ENCODE measurements at regions not wholly inside any gene's neighbourhood (a gene's known extent, or its start where the extent isn't known, plus 50 kb on each side); places are given as distances from the start of the nearest gene placed in this dataset.

DNA sequence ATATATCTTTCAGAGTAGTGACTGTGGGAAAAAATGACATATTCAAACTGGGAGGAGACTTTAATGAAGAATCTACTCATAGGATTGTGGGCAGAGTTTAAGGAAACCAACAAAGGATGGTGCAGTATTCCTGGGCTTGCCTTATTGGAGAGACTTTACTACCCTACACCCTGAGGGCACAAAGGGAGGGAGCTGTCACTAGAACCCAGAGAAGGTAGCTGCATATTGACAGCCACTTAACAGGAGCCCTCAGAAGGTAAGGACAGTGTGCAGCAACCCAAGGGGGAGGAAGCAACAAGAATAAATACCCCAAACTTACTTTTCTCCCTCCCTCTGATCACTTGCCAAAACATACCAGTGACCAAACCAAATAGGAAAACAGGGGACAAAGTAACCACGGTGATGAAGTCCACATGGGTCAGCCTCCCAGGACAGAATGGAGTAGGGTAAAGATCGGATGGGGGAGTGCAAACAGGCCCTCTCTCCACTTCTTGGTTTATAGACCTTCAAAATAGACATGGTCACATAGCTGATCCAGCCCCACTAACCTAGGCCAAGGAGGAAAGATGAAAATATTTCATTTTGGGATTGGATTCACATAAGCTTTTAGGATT, 121.8 kb upstream of the SESN3 start:
- Histone ChIP-seq H2BK5ac (ENCODE audit: insufficient read length, low read length) (no peak overlapping the region), H2AK5ac (ENCODE audit: insufficient read length, low read length) (no peak overlapping the region), H3K18ac (ENCODE audit: insufficient read length, low read depth, low read length) (no peak overlapping the region), H2BK15ac (ENCODE audit: low read depth, low read length) (no peak overlapping the region), H3K23ac (ENCODE audit: insufficient read length, low read depth, low read length) (no peak overlapping the region), H3K4me2 (ENCODE audit: insufficient read depth, insufficient read length, low read length) (no peak overlapping the region), H3K4ac (ENCODE audit: low read depth, low read length) (no peak overlapping the region), H4K91ac (ENCODE audit: insufficient read length, low read depth, low read length) (no peak overlapping the region), H4K20me1 (ENCODE audit: control insufficient read depth, insufficient read depth, insufficient read length) (no peaks in the 10 kb centered on the region), H3K79me2 (ENCODE audit: insufficient read depth, low read length) (no peaks in the 10 kb centered on the region), H3K56ac (ENCODE audit: insufficient read length, low read depth, low read length) (no peak overlapping the region), H2BK20ac (ENCODE audit: low read depth, low read length, poor library complexity, severe bottlenecking) (no peak overlapping the region), H3K14ac (ENCODE audit: insufficient read depth, low read length) (no peak overlapping the region), H3T11ph (ENCODE audit: low read length) (no peak overlapping the region), H4K5ac (ENCODE audit: insufficient read length, low read depth, low read length) (no peak overlapping the region), H2BK120ac (ENCODE audit: low read depth, low read length, poor library complexity, severe bottlenecking) (no peak overlapping the region), H3K23me2 (ENCODE audit: insufficient read length, low read depth, low read length, poor library complexity, severe bottlenecking) (no peaks in the 10 kb centered on the region), H3K4me1 (ENCODE audit: insufficient read depth, low read length) (no peaks in the 10 kb centered on the region), H3K27me3 (ENCODE audit: insufficient read depth, low read length) (no peaks in the 10 kb centered on the region), H3K9me3 (ENCODE audit: control insufficient read depth, low read depth, low read length) (no peaks in the 10 kb centered on the region), H4K8ac (replicated peaks; ENCODE audit: insufficient read length, low read depth, low read length) (no peak overlapping the region), H2AFZ (ENCODE audit: low read length) (no peak overlapping the region), H3K9ac (ENCODE audit: extremely low read depth, insufficient read length, low read length) (no peak overlapping the region), H3K79me1 (ENCODE audit: insufficient read depth, low read depth, low read length, poor library complexity, severe bottlenecking) (no peaks in the 10 kb centered on the region), H2BK12ac (ENCODE audit: insufficient read length, low read depth, low read length) (no peak overlapping the region), H3K27ac (ENCODE audit: insufficient read length, low read depth, low read length) (no peak overlapping the region)
- Mint-ChIP-seq H3K27ac (peak overlapping the region in 1 of 3 experiments; percentile 19; a peak in 1 of 7 replicates), H3K9me3 (peaks cover 5 to 16% of the 10 kb centered on the region in 2 experiments; a peak in 4 of 5 replicates), H3K4me3 (no peak overlapping the region), H3K4me1 (peaks cover 13 to 18% of the 10 kb centered on the region in 2 experiments; a peak in 3 of 4 replicates), H3K27me3 (ENCODE audit: low read depth) (no peaks in the 10 kb centered on the region), H3K36me3 (ENCODE audit: insufficient read depth in 1 of 3, low read depth in 3 of 3) (peaks cover 2 to 18% (median 4%) of the 10 kb centered on the region in 3 experiments; a peak in 5 of 7 replicates)
- no CpG with 5 or more reads among the region's 2 CpGs for WGBS (ENCODE audit: extremely low coverage, insufficient read length, low lambda C conversion rate)
- no peak for DNase-seq
- no peak for TF ChIP-seq CTCF (conservative IDR thresholded peaks at IDR 0.05)
